ENCODE measurements at regions not wholly inside any gene's neighbourhood (a gene's known extent, or its start where the extent isn't known, plus 50 kb on each side); places are given as distances from the start of the nearest gene placed in this dataset.

DNA sequence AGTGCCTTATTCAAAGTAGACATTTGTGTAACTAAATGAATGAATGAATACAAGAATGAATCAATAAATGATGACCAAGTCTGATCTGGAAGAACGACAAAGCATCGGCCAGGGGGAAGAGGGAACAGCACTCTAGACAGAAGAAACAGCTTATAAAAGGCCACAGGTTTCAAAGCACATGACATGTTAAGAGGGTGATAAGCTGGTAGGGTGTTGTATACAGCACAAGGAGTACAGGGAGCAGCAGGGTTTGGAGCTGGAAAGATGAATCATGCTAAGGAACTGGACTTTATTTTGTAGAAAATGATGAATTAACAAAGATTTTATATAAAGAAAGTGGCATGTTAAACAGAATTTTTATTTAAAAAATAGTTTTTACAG lies 302.5 kb downstream of the NUAK1 start:
- TF ChIP-seq, protein P1, sequence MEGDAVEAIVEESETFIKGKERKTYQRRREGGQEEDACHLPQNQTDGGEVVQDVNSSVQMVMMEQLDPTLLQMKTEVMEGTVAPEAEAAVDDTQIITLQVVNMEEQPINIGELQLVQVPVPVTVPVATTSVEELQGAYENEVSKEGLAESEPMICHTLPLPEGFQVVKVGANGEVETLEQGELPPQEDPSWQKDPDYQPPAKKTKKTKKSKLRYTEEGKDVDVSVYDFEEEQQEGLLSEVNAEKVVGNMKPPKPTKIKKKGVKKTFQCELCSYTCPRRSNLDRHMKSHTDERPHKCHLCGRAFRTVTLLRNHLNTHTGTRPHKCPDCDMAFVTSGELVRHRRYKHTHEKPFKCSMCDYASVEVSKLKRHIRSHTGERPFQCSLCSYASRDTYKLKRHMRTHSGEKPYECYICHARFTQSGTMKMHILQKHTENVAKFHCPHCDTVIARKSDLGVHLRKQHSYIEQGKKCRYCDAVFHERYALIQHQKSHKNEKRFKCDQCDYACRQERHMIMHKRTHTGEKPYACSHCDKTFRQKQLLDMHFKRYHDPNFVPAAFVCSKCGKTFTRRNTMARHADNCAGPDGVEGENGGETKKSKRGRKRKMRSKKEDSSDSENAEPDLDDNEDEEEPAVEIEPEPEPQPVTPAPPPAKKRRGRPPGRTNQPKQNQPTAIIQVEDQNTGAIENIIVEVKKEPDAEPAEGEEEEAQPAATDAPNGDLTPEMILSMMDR (IDR thresholded peaks at IDR 0.05) = no peak
- TF ChIP-seq POLR2A (IDR thresholded peaks at IDR 0.05) = no peak

Measured in uterus (tissue), 2 donors.